Neuron (in vitro differentiated cells): ENCODE measurements at regions not wholly inside any gene's neighbourhood (a gene's known extent, or its start where the extent isn't known, plus 50 kb on each side); places are given as distances from the start of the nearest gene placed in this dataset.
A peak's percentile ranks its signal among the peaks of the same experiment; 100 is the strongest.

Experiments
- H2AFZ ChIP-seq: one replicate; pipeline ENCODE4 v1.6.1; 2013; ENCODE audit warnings: low read depth, mild to moderate bottlenecking, inconsistent platforms, low read length, moderate library complexity
- H3K27me3 ChIP-seq: one replicate; pipeline ENCODE4 v1.6.1; 2013; ENCODE audit warnings: low read length; ENCODE audit not compliant: insufficient read depth
- H3K36me3 ChIP-seq: one replicate; pipeline ENCODE4 v1.6.1; 2013; ENCODE audit warnings: low read length; ENCODE audit not compliant: insufficient read depth
- H3K4me1 ChIP-seq: one replicate; pipeline ENCODE4 v1.6.1; 2013; ENCODE audit warnings: low read length; ENCODE audit not compliant: insufficient read depth
- H3K4me3 ChIP-seq: 2 replicates; pipeline ENCODE4 v1.5.1; 2013; ENCODE audit warnings: mild to moderate bottlenecking, low read length, moderate library complexity
- H3K9me3 ChIP-seq: one replicate; pipeline ENCODE4 v1.6.1; 2013; ENCODE audit warnings: low read length

DNA sequence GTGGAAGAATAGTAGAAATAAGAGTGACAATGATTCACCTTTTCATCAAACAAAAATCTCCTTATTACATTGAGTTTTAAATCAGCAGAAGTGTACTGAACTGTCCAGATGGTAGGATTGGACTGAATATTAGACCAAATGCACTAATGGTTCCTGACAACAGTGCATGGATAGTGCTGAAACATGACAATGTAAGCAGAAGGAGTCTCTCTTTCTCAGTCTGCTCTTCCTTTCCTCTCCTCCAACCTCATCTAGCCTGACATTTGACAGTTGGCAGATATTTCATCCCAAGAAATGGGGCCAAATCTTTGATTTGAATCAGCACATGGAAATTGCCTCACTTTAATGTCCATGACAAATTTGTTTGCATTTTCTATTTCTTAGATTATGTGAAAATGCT is 225.1 kb upstream of the PLSCR5 start:
- H3K9me3 ChIP-seq = no peaks in the 10 kb centered on the region
- no peak overlapping the region for H3K4me3 ChIP-seq
- H3K36me3 ChIP-seq = no peaks in the 10 kb centered on the region
- no peaks in the 10 kb centered on the region for H3K27me3 ChIP-seq
- no peaks in the 10 kb centered on the region for H3K4me1 ChIP-seq
- H2AFZ ChIP-seq = no peak overlapping the region

DNA sequence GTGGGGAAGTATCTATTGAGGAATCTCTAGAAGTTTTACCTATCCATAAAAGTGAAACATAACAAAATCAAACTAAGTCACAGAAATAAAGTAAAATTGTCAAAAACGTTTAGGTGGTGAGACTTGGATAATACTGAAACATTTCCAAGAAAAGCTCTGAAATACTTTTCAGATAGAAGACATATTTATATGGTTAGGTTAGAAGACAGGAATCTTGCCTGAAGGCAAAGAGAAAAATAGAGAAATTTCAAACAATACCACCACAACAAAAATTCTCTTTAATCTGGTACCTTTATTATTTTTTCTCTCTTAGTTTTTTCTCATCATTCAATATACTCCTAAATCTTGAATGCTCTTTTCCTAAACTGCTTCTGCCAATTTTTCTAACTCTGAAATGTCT is 222.7 kb upstream of the PLSCR5 start:
- no peaks in the 10 kb centered on the region for H3K36me3 ChIP-seq
- no peaks in the 10 kb centered on the region for H3K4me1 ChIP-seq
- no peaks in the 10 kb centered on the region for H3K9me3 ChIP-seq
- H3K4me3 ChIP-seq = no peak overlapping the region
- H3K27me3 ChIP-seq = no peaks in the 10 kb centered on the region
- no peak overlapping the region for H2AFZ ChIP-seq

DNA sequence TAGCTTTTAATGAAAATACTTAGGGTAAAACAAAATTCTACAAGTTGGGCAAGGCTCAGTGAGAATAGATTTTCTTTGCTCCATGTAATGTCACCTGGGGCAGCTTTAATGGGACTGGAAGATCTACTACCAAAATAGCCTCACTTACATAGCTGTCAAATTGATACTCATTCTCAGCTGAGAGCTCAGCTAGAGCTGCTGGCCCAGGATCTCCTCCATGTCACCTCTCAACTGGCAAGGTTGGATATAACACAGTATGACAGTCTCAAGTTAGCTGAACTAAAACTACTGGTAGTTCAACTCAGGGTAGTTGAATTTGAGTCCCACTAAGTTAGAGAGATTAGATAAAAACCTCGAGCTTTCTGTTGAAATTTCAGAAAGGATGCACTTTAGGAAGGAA is 218.5 kb upstream of the PLSCR5 start:
- no peaks in the 10 kb centered on the region for H3K4me1 ChIP-seq
- no peak overlapping the region for H3K4me3 ChIP-seq
- no peaks in the 10 kb centered on the region for H3K9me3 ChIP-seq
- no peaks in the 10 kb centered on the region for H3K27me3 ChIP-seq
- no peaks in the 10 kb centered on the region for H3K36me3 ChIP-seq
- no peak overlapping the region for H2AFZ ChIP-seq

DNA sequence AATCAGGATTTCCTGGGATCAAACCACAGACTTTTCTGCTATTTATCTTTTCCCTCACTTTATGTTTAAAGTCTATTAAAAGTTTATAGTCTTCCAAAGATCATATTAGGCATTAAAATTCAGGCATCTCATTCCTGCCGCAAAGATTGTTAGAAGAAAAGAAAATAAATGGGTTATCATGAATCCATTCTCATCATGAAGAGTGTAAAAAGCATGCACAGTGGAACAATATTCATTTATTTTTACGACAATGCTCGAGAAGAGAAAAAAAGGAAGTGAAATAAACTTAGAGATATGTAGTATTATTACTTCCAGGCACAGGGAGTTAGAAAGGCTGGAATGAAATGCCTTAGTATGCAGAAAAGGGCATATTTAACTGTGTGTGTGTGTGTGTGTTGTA is 213.7 kb upstream of the PLSCR5 start:
- no peak overlapping the region for H3K4me3 ChIP-seq
- no peaks in the 10 kb centered on the region for H3K9me3 ChIP-seq
- H3K4me1 ChIP-seq = no peaks in the 10 kb centered on the region
- no peaks in the 10 kb centered on the region for H3K36me3 ChIP-seq
- H2AFZ ChIP-seq = no peak overlapping the region
- no peaks in the 10 kb centered on the region for H3K27me3 ChIP-seq

DNA sequence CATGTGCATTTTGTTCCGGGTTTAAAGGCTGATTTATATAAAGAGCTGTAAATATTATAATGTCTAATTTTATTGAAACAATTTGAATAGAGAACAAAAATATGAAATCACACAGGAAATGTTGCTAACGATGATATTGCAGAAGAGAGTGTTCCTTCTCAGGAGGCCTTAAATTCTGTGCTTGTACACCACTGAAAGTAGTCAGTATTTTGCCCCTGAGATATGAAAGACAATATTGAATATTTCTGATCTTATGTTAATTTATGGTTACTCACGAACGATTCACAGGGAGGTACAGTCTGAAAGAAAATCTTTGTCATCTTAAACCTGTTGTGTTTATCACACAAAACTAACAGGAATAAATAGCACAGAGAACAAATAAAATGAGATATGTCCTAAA is 213.2 kb upstream of the PLSCR5 start:
- no peaks in the 10 kb centered on the region for H3K27me3 ChIP-seq
- no peaks in the 10 kb centered on the region for H3K4me1 ChIP-seq
- no peaks in the 10 kb centered on the region for H3K36me3 ChIP-seq
- H2AFZ ChIP-seq = no peak overlapping the region
- H3K9me3 ChIP-seq = no peaks in the 10 kb centered on the region
- no peak overlapping the region for H3K4me3 ChIP-seq

DNA sequence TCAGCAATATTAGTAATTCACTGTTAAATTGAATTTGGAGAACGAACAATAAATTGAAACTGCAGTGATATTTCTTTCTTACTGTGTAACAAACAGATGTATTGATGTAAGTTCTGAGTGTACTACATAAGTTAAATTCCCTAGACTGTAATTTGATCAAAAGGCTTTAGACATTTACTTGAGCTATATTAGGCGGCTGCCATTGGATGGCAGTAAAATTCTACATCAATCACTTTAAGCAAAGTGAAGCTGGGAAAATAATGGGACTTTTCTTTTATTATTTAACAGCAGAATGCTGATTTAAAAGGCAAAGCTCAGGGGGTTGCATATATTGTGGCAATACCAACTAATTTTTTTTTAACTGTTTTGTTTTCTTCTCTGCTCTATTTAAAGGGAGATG is 212.6 kb upstream of the PLSCR5 start:
- no peaks in the 10 kb centered on the region for H3K36me3 ChIP-seq
- no peaks in the 10 kb centered on the region for H3K4me1 ChIP-seq
- no peak overlapping the region for H3K4me3 ChIP-seq
- no peaks in the 10 kb centered on the region for H3K9me3 ChIP-seq
- no peaks in the 10 kb centered on the region for H3K27me3 ChIP-seq
- H2AFZ ChIP-seq = no peak overlapping the region

DNA sequence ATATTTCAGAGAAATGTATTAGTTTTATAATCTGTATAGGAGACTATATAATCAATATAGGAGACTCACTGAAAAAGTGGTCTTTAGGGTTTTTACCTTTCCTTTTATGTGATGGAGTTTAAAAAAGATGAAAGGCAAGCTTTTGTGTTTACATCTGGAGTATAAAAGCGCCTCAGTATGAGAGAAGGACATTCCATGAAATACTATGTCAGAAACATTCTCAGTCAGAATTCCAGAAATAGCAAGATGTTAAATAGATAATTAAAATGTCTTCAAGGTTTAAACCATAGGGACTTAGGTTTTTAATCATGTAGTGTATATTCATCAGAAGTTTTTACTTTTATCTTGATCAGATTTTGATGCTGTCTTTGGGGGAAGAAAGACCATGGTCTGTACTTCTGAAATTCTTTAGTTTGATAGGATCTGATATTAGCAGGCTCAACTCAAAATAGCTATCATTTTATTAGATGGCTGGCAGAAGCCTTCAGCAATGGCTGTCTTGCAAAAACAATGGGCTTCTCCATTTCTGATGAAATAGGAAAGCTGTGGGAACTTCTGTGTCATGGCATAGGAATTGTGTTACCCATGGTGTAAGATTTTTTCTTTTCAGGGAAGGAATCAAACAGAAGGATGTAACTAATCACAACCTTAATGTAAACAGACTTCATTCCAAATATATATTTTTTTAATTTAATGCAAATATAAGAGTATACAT is 209.6 kb upstream of the PLSCR5 start:
- no peaks in the 10 kb centered on the region for H3K36me3 ChIP-seq
- no peaks in the 10 kb centered on the region for H3K4me1 ChIP-seq

DNA sequence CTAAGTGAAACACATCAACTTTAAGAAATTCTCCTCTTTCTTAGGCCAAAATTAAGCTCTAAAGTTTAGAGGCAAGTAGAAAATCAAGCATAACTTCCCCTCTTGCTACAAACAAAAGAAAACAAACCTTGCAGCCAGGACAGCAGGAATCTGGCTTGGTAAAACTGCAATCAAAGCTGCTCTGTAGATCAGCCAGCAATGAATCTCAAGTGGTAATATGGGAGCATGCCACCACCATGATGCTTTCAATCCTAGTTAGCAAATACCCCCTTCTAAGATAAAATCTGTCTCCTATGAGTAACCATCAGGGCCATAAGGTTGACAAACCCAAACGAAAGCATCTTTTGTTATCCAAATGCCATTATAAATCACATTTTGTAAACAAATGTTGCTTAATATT is 208.3 kb upstream of the PLSCR5 start:
- Histone ChIP-seq H3K36me3 (no peaks in the 10 kb centered on the region), H3K4me3 (no peak overlapping the region), H3K9me3 (no peaks in the 10 kb centered on the region), H2AFZ (peak overlapping the region; percentile 74), H3K27me3 (no peaks in the 10 kb centered on the region), H3K4me1 (no peaks in the 10 kb centered on the region)

More for the DNA sequence above, 209.6 kb upstream of the PLSCR5 start:
- Histone ChIP-seq H3K9me3 (no peaks in the 10 kb centered on the region), H3K4me3 (no peak overlapping the region), H2AFZ (no peak overlapping the region), H3K27me3 (no peaks in the 10 kb centered on the region)

DNA sequence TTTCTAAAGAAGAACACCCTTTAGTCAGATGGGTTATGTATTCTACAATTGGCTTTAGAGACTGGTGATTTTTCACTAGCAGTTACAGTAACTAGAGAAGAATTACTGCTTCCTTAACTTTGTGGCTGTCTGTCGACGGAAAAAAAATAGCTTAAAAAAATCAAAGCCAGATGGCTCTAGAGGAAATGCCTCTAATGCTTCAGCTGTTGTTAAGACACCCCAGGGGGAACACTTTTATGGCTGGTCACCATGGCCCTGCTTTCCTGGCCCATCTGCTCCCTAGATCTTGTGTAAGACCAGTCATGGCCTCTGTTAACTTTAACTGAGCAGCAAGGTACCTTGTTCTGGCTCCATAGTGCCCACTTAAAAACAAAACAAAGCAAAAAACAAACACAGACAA is 198.6 kb upstream of the PLSCR5 start:
- no peaks in the 10 kb centered on the region for H3K27me3 ChIP-seq
- no peaks in the 10 kb centered on the region for H3K9me3 ChIP-seq
- H3K4me1 ChIP-seq = no peaks in the 10 kb centered on the region
- no peak overlapping the region for H2AFZ ChIP-seq
- no peaks in the 10 kb centered on the region for H3K36me3 ChIP-seq
- H3K4me3 ChIP-seq = no peak overlapping the region

DNA sequence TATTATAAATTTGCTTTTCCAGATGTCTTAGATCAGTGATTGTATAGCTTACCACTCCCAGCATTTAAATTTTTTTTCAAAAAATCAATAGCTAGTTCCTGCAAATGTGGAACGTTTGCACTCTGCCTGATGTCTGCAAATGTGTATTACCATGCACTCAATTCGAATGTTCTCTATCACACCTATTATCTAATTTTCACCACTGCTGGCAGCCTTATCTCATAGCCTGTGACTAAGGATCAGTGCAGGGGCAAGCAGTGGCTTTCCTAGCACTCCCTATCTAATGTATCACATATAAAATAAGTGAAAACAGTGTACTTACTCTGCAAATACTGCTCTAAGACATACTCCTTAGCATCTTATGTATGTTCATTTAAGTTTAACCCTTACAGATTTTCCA is 196.3 kb upstream of the PLSCR5 start:
- H3K27me3 ChIP-seq = no peaks in the 10 kb centered on the region
- H3K36me3 ChIP-seq = no peaks in the 10 kb centered on the region
- H3K9me3 ChIP-seq = no peaks in the 10 kb centered on the region
- H3K4me1 ChIP-seq = no peaks in the 10 kb centered on the region
- H3K4me3 ChIP-seq = no peak overlapping the region
- H2AFZ ChIP-seq = no peak overlapping the region

DNA sequence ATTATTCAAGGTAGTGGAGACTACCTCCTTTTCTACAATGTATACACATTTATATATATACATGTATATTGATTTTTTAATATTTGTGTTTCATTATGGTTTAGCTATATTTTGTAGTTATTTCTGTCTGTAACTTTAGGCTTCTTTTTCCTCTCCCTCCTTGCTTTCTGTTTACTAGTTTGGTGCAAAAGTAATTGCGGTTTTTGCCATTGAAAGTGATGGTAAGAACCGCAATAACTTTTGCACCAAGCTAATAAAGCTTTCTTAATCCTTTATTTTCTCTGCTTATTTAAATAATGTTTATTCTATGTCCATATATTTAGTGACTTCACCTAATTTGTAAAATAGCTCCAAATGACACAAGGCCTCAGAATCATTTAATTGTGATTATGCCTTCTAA is 195.3 kb upstream of the PLSCR5 start:
- H3K4me3 ChIP-seq = no peak overlapping the region
- no peaks in the 10 kb centered on the region for H3K9me3 ChIP-seq
- no peaks in the 10 kb centered on the region for H3K4me1 ChIP-seq
- H3K36me3 ChIP-seq = no peaks in the 10 kb centered on the region
- H3K27me3 ChIP-seq = no peaks in the 10 kb centered on the region
- H2AFZ ChIP-seq = no peak overlapping the region

DNA sequence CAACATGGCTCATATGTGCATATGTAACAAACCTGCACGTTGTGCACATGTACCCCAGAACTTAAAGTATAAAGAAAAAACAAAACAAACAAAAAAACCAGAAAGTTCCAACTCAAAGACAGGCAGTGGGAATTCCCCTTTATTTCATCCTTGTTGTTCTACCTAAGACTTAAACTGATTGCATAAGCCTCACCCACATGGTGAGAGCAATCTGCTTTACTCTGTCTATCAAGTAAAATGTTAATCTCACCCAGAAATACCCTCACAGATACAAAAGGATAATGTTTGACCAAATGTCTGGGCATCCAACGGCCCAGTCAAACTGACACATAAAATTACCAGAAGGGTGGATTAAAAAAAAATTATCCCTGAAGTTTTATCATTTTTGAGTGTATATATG is 190.9 kb upstream of the PLSCR5 start:
- Histone ChIP-seq H3K36me3 (no peaks in the 10 kb centered on the region), H3K4me1 (no peaks in the 10 kb centered on the region), H2AFZ (no peak overlapping the region), H3K9me3 (no peaks in the 10 kb centered on the region), H3K4me3 (no peak overlapping the region), H3K27me3 (no peaks in the 10 kb centered on the region)

DNA sequence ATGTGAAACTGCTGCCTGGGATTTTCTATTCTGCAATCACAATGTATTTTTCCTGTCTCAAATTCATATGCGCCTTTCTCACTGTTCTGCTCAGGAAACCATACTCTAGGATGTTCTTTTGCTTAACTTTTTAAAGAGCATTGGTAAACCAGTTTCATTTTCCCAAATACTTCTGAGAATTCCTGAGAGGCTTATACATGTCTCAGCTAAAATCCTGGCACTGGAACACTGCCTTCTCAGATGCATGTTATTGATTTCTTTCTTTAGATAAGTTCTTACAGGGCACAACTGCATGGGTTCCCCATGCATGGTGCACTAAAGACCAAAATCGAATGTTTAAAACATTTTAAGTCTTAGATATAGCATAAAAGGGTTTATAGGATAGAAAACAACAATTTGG is 178.3 kb upstream of the PLSCR5 start:
- H3K36me3 ChIP-seq = no peaks in the 10 kb centered on the region
- H2AFZ ChIP-seq = no peak overlapping the region
- no peaks in the 10 kb centered on the region for H3K9me3 ChIP-seq
- no peaks in the 10 kb centered on the region for H3K4me1 ChIP-seq
- no peaks in the 10 kb centered on the region for H3K27me3 ChIP-seq
- H3K4me3 ChIP-seq = no peak overlapping the region

DNA sequence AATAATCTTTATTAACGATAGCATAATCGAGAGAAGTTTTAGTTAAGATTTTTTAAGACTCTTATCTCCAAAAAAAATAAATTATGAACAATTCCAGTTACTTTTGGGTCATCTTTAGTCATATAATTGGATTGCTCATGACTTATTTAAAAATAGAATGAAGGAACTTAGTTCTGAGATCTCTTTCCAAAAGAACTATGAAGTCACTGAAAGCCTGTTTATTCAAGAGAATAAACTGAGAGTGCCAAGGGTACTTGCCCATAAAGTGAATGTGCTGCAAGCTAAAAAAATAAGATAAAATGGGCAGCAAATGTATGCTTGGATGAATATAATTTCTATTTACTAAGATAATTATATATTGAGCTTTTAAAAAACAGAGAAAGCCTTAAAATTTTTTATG is 176.5 kb upstream of the PLSCR5 start:
- H3K9me3 ChIP-seq = no peaks in the 10 kb centered on the region
- no peaks in the 10 kb centered on the region for H3K27me3 ChIP-seq
- no peak overlapping the region for H2AFZ ChIP-seq
- H3K4me3 ChIP-seq = no peak overlapping the region
- H3K4me1 ChIP-seq = no peaks in the 10 kb centered on the region
- no peaks in the 10 kb centered on the region for H3K36me3 ChIP-seq
